ENCODE measurements at regions not wholly inside any gene's neighbourhood (a gene's known extent, or its start where the extent isn't known, plus 50 kb on each side); places are given as distances from the start of the nearest gene placed in this dataset.

DNA sequence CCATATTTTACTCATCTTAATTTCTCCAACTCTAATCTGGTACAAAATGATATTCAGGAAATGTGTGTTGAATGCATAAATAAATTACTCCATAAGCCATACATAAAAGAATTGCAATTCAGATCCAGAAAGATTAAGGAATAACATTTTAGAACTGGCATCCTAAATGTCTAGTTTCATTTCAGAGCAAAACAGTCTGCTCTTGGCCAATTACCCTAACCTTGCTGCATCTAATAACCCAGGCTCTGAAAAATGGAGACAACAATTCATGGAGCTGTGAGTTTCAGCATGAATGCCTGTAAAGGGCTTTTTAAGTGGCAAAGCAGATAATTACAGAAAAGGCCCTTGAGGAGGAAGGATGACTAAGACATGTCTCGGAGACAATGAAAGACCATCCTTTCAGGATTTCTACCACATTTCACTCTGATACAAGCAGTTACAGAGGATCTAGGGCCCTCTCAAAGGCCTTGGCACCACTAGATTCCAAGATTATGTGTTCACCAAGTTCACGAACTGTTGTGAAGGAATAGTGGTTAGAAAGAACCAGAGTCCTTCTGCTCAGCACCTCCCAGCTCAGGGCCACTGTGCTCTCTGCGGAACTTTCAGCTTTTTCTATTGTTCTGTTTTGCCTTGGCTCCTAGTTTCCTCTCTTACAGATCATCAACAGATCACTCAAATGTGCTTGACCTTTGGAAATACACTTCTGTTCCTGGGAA, 157.6 kb upstream of the BLID start:
- Histone ChIP-seq H3K36me3 (ENCODE audit: control insufficient read depth in 2 of 4, insufficient read depth in 4 of 4, low read length in 3 of 4) (no peaks in the 10 kb centered on the region), H3K4me3 (ENCODE audit: extremely low read depth in 1 of 4, insufficient read depth in 2 of 4, low read depth in 3 of 4, low read length in 4 of 4) (no peak overlapping the region), H3K79me2 (ENCODE audit: control insufficient read depth in 1 of 2, insufficient read depth in 2 of 2, low read length in 2 of 2) (no peaks in the 10 kb centered on the region), H3K23ac (ENCODE audit: insufficient read length) (no peak overlapping the region), H3K79me1 (ENCODE audit: low read depth, low read length) (no peaks in the 10 kb centered on the region), H3K27ac (ENCODE audit: low read depth, low read length) (no peak overlapping the region), H2AFZ (ENCODE audit: low read length) (peak overlapping the region; percentile 85), H3K18ac (ENCODE audit: extremely low read depth, low read length) (no peak overlapping the region), H3K14ac (ENCODE audit: insufficient read length) (no peak overlapping the region), H3K4ac (replicated peaks; ENCODE audit: insufficient read length, low read depth, low read length) (no peak overlapping the region), H3K9ac (replicated peaks in 1 of 4; ENCODE audit: extremely low read depth in 1 of 4, low read depth in 3 of 4, low read length in 3 of 4) (no peak overlapping the region), H2BK15ac (ENCODE audit: low read length) (no peak overlapping the region), H3K23me2 (ENCODE audit: low read depth, low read length) (no peaks in the 10 kb centered on the region), H2BK20ac (ENCODE audit: low read length) (no peak overlapping the region), H3K4me2 (ENCODE audit: insufficient read depth in 1 of 2, low read depth in 2 of 2, low read length in 2 of 2) (no peak overlapping the region), H3K9me3 (ENCODE audit: insufficient read depth in 2 of 2, low read depth in 1 of 2, low read length in 1 of 2) (no peaks in the 10 kb centered on the region), H4K5ac (ENCODE audit: insufficient read length, low read depth, low read length) (no peak overlapping the region), H2BK120ac (replicated peaks; ENCODE audit: low read depth, low read length) (no peak overlapping the region), H2AK5ac (ENCODE audit: low read depth, low read length) (no peak overlapping the region), H4K91ac (replicated peaks; ENCODE audit: insufficient read length, low read length) (no peak overlapping the region), H2BK12ac (ENCODE audit: low read depth, low read length) (no peak overlapping the region), H3K56ac (replicated peaks; ENCODE audit: insufficient read length, low read depth, low read length) (no peak overlapping the region), H3K27me3 (replicated peaks in 1 of 4; ENCODE audit: control insufficient read depth in 3 of 4, extremely low read depth in 1 of 4, insufficient read depth in 3 of 4, low read length in 3 of 4) (peaks cover 0 to 1% (median 0%) of the 10 kb centered on the region in 4 experiments; a peak in 1 of 7 replicates), H2BK5ac (ENCODE audit: low read depth, low read length) (no peak overlapping the region), H4K20me1 (replicated peaks in 1 of 2; ENCODE audit: control insufficient read depth in 1 of 2, insufficient read depth in 2 of 2, low read length in 2 of 2) (no peaks in the 10 kb centered on the region), H4K8ac (ENCODE audit: extremely low read depth, insufficient read depth, low read length) (no peak overlapping the region), H3K4me1 (replicated peaks in 1 of 4; ENCODE audit: control insufficient read depth in 3 of 4, insufficient read depth in 4 of 4, low read length in 3 of 4) (no peaks in the 10 kb centered on the region)
- ChIA-PET POLR2A (ENCODE audit: partially characterized antibody) (no interaction called here), CTCF (ENCODE audit: partially characterized antibody) (interaction anchor here (0.9 to 1.2 kb wide), 2 partner anchors 16 to 25 kb away, joined by 3 read pairs; no protein-coding TSS in a partner anchor)
- FAIRE-seq (no peak), DNase-seq (ENCODE audit: low read depth in 1 of 2, low spot score in 2 of 2) (no peak)
- WGBS, 2 experiments (ENCODE audit: extremely low coverage in 1 of 2, insufficient coverage in 1 of 2, insufficient read length in 1 of 2, insufficient replicate concordance in 2 of 2, low coverage in 1 of 2, low lambda C conversion rate in 2 of 2, missing lambda C conversion rate in 1 of 2): 92% methylated on average over 3 of the region's 3 CpGs; no CpG with 5 or more reads in 1 of the 2 experiments
- TF ChIP-seq SP1 (IDR thresholded peaks at IDR 0.05; ENCODE audit: low read depth, low read length) (no peak), TAF7 (optimal IDR thresholded peaks at IDR 0.05; ENCODE audit: borderline replicate concordance, low read depth, low read length) (no peak), RFX5 (IDR thresholded peaks at IDR 0.05; ENCODE audit: borderline replicate concordance, low read depth, low read length) (no peak), KDM4A (IDR thresholded peaks at IDR 0.05; ENCODE audit: low read depth, low read length, severe bottlenecking) (no peak), HDAC2 (IDR thresholded peaks at IDR 0.05; ENCODE audit: borderline replicate concordance in 1 of 2, low read depth in 2 of 2, low read length in 2 of 2) (no peak), MAX (IDR thresholded peaks at IDR 0.05) (no peak), SRF (IDR thresholded peaks at IDR 0.05; ENCODE audit: low read depth, low read length) (no peak), BACH1 (IDR thresholded peaks at IDR 0.05; ENCODE audit: low read length) (no peak), BRCA1 (IDR thresholded peaks at IDR 0.05; ENCODE audit: low read depth, low read length) (no peak), POLR2AphosphoS5 (IDR thresholded peaks at IDR 0.05; ENCODE audit: low read depth, low read length) (no peak)
- TF ChIP-seq, protein P1, sequence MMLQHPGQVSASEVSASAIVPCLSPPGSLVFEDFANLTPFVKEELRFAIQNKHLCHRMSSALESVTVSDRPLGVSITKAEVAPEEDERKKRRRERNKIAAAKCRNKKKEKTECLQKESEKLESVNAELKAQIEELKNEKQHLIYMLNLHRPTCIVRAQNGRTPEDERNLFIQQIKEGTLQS (IDR thresholded peaks at IDR 0.05; ENCODE audit: insufficient read depth, low read depth, low read length): no peak

All from H1 (cell line).